ENCODE measurements at regions not wholly inside any gene's neighbourhood (a gene's known extent, or its start where the extent isn't known, plus 50 kb on each side); places are given as distances from the start of the nearest gene placed in this dataset.

DNA sequence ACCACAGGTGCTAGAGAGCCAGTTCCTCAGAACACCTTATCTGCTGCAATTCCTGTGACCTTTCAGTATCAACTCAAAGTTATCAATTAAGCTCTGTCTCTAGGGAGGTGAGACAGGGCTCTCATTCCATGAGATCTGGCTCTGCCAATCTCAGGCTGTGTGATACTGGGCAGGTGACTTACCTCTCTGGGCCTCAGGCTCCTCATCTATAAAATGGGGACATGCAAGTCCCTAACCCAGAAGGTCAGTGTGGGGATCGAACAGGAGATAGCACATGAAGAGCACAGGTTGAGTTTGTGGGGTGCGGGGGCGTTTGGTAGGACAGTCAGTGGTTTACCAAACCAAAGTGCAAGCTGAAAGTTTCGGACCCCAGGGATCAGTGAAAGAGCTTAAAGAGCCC lies 319.3 kb upstream of the CCL2 start:
- Histone ChIP-seq H3K4me3 (replicated peaks in 1 of 3; ENCODE audit: insufficient read depth in 1 of 3, low read depth in 1 of 3, low read length in 3 of 3) (no peak overlapping the region), H4K20me1 (replicated peaks; ENCODE audit: control insufficient read depth, extremely low read depth, insufficient read depth, low read length) (no peaks in the 10 kb centered on the region), H3K9me3 (replicated peaks; ENCODE audit: control insufficient read depth, insufficient read depth, low read length) (no peaks in the 10 kb centered on the region), H3K9ac (replicated peaks; ENCODE audit: extremely low read depth, insufficient read depth, low read length) (no peak overlapping the region), H3K27me3 (ENCODE audit: control insufficient read depth in 2 of 2, insufficient read depth in 2 of 2, low read length in 2 of 2) (no peaks in the 10 kb centered on the region), H3K27ac (ENCODE audit: insufficient read depth, low read depth, low read length) (no peak overlapping the region), H3K9me1 (replicated peaks; ENCODE audit: control insufficient read depth, extremely low read depth, insufficient read depth, low read length) (no peaks in the 10 kb centered on the region), H3K79me2 (ENCODE audit: control insufficient read depth, insufficient read depth, low read length) (no peaks in the 10 kb centered on the region), H3K36me3 (ENCODE audit: control insufficient read depth in 2 of 2, extremely low read depth in 1 of 2, insufficient read depth in 2 of 2, low read length in 2 of 2) (no peaks in the 10 kb centered on the region), H3K4me1 (ENCODE audit: control insufficient read depth, extremely low read depth, insufficient read depth, low read length) (no peaks in the 10 kb centered on the region), H3K4me2 (ENCODE audit: insufficient read depth, low read length) (no peak overlapping the region), H2AFZ (ENCODE audit: low read depth, low read length) (no peak overlapping the region)
- BruUV-seq (replicated peaks): no TSS peak
- dilution Hi-C loops (cut with MboI; ENCODE audit: extremely low pct_ligation_motif_present, low sequenced_read_pairs) (no loop called here), intact Hi-C loops (cut with micrococcal nuclease) (loop anchor here (10.0 kb wide), 1 partner anchor 399 kb away; no protein-coding TSS in a partner anchor)
- CTCF ChIA-PET: no interaction called here
- POLR2A ChIA-PET: no interaction called here
- FAIRE-seq (no peak), DNase-seq (ENCODE audit: low read depth, low spot score) (no peak)
- no peak for TF ChIP-seq JUN (IDR thresholded peaks at IDR 0.05; ENCODE audit: borderline replicate concordance, insufficient read depth, insufficient read length, low read depth)
- no peak for TF ChIP-seq EZH2 (IDR thresholded peaks at IDR 0.05; ENCODE audit: borderline replicate concordance, low read depth, low read length, severe bottlenecking)
- TF ChIP-seq MYC (IDR thresholded peaks at IDR 0.05; ENCODE audit: low read depth, low read length): no peak
- no peak for TF ChIP-seq POLR2AphosphoS5 (IDR thresholded peaks at IDR 0.05; ENCODE audit: insufficient read depth, low read depth, low read length)
- no peak for TF ChIP-seq FOS (IDR thresholded peaks at IDR 0.05; ENCODE audit: borderline replicate concordance, insufficient read depth, low read length)
- TF ChIP-seq POLR2A (IDR thresholded peaks at IDR 0.05; ENCODE audit: low read depth, low read length): no peak
- TF ChIP-seq CTCF (IDR thresholded peaks at IDR 0.05; ENCODE audit: extremely low read depth in 1 of 2, insufficient read depth in 1 of 2, low read depth in 1 of 2, low read length in 2 of 2): no peak
- TF ChIP-seq GATA2 (IDR thresholded peaks at IDR 0.05; ENCODE audit: insufficient read depth, insufficient read length, low read depth, low read length): no peak
- TF ChIP-seq, protein P1, sequence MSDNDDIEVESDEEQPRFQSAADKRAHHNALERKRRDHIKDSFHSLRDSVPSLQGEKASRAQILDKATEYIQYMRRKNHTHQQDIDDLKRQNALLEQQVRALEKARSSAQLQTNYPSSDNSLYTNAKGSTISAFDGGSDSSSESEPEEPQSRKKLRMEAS (IDR thresholded peaks at IDR 0.05; ENCODE audit: insufficient read depth, insufficient read length): no peak

All from endothelial cell of umbilical vein (primary cell).